GM11168 (cell line): ENCODE measurements at regions not wholly inside any gene's neighbourhood (a gene's known extent, or its start where the extent isn't known, plus 50 kb on each side); places are given as distances from the start of the nearest gene placed in this dataset.
"Not testable (repeated sequence)": the region's sequence is repeated elsewhere in the genome, so short reads cannot be mapped to it uniquely, and the experiment has no call there.

Experiments used
- in situ Hi-C: fragments of 300-500 bp; cut with MboI; formaldehyde crosslinking; loops from one replicate; pipeline ENCODE4 v1.12.0; 2022; ENCODE audit warnings: low sequenced_read_pairs; ENCODE audit not compliant: unreplicated experiment

- in situ Hi-C loops, result no loop called here
Measured at GRCh38 chr2:147017951-147018645, 826.7 kb upstream of the ACVR2A start.

DNA sequence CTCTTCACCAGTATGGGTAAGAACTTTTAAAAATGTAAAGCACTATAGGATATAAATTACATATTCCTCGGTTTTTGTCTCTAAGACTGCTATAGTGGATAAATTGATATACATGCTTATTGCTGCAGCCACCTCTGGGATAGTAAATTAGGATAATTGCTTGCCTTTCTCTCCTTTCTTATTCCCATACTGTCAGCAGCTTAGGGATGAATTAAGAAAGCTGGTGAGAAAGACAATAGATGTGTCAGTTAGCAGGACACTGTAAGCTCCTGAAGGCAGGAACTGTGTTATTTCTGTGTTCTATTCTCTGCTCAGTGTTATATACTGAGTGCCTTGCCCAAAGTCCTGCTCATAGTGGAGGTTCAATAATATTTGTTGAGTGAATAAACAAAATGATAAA, 828.6 kb upstream of the ACVR2A start:
- in situ Hi-C loops, result no loop called here

GRCh38 chr2:147015591-147015990, 829.2 kb upstream of the ACVR2A start:
- in situ Hi-C loops, result no loop called here

DNA sequence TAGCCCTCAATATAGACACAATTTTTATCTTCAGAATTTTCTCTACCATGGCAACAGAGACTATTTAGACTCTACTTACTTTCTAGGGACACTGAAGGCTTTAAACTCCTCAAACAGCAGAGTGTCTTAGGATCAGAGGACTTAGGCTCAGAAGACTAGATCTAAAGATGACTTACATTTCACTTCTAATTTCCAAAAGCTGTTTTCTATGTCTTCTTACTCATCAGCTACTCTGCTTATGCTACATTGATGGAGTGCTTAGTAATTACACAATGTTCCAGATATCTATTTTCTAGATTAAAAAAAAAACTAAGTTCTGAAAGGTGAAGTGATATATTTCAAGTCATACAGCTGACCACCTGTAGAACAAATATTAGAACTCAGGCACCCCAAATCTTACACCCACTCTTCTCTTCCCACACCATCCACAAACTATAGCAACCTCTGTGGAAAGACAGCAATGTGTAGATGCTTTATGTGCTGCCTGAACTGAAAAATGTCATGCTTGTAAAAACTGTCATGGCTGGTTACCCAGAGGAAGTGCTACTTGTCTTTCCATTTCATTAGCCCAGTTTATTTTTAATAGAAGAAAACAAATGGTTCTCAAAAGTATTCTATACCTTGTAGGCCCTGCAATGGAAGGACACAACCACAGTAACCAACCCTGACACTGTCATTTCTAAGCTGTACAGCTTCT, 831.0 kb upstream of the ACVR2A start:
- in situ Hi-C loops, result no loop called here

DNA sequence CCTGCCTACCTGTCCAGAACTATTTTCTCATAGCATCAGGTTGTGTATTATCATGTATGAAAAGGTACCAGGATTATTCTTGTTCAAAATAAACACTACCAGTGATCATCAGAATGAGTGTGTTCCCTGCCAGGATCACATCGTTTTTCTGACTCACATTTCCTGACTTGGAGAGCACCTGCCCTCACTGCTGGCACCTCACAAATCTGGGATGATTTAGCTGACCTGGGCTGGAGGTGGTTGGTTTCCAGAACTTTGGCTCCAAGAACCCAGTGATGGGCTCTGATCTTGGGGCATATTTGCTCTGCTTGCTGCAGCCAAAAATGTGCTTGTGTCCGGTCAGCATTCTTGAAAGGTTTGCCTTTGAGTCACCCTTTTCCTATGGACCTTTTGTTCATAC, 836.3 kb upstream of the ACVR2A start:
- in situ Hi-C loops, result no loop called here

- in situ Hi-C loops, result no loop called here
Measured at GRCh38 chr2:147006736-147007141, 838.1 kb upstream of the ACVR2A start.

DNA sequence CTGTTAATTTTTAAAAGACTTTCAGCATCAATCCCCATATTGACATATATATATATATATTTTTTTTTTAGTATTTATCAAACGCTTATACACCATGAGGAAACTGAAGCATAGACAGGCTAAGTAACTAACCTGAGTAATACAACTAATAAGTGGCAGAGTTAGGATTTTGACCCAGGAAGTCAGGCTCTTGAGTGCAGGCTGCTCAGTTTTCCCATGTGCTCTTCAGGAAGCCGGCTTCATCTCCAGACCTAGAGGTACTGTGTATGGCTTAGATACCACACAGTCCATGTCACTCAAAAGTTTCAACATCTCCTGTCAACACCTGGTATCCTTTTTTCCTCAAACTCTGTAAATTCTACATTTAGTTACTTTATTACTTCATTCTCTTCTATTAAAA, 841.7 kb upstream of the ACVR2A start:
- in situ Hi-C loops, result no loop called here

DNA sequence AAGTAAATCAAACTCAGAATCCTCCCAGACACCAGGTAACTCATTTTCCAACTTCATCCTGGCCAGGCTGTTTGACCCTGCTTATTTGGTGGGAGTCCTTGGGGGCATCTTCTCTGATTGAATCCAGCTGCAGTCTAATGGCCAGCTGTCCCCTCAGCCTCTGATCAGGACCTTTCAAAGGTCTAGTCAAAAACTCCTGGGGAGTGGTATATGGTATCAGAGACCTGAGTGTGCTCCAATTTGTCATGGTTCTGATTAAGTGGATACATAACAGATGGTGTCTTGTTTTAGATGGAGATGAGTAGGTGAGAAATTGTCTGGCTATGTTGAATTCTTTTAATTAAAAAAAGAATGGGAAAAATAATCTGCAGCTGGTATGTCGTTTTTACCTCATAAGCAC, 842.6 kb upstream of the ACVR2A start:
- in situ Hi-C loops, result no loop called here

DNA sequence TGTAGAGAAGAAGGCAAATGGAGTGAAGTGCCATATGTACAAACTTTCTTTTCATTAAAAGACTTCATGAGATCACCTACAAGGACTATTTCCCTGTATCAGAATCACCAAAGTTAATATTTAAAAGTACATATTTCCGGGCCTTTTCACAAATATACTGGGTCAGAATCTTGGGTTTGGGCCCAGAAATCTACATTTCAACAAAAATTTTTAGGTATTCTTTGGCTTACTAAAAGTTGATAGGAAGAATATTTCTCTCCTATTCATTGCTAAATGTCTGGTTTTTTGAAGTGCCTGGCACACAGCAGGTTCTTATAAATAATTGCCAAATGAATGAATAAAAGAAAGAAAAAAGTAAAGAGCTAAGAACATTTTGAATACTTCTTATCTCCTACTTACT, 843.8 kb upstream of the ACVR2A start:
- in situ Hi-C loops, result no loop called here

GRCh38 chr2:147000151-147000550, 844.7 kb upstream of the ACVR2A start:
- in situ Hi-C loops, result not testable (repeated sequence)

DNA sequence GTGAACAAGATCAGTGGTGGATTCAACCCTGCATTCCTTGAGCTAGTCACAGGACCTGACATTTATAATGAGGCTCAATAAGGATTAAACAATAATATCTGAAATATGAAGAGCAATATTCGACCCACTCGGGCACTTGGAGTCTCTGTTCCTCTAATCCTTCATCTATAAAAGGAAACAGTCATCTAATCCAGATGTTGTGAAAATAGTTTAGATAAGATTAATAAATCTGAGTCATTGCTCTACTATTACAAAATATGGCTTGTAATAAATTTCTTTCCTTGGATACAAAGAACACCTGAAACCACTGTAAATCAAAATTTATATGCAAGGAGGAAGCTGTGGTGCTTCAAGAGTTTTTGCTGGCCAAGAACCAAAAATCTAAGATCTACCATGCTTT, 846.9 kb upstream of the ACVR2A start:
- in situ Hi-C loops, result no loop called here

DNA sequence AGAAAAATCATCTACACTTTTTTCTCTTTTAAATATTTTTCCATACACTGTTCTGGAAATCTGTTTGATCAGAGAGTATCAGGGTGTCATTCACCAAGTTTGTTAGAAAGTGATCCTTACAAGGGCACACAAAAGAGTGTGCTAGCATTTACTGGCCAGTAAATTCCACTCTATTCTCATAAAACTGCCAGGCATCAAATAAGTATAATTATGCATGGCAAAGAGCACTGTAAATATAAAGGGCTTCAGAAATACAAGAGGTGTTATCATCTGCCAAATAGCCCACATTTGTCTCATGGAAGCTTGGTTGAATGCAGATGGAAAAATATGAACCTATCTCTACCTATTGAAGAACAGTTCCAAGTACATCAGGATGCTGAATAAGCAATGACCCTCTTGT, 847.3 kb upstream of the ACVR2A start:
- in situ Hi-C loops, result no loop called here

DNA sequence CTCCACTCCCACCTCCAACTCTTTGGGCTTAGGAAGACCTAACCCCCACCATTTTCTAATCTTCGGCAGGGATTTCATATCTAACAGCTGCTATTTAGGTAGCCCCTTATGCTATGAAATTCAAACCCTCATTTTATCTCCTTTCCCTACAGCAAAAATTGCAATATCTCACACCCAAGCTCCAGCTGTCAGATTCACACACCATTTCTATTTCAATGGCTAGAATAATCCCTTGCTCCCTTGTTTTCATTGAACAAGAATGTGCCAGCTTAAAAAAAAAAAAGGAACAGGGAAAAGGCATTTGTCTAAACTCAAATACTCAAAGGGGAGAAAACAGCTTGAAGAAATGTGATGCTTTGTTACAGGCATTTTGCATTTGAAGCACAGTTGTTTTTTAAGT, 850.6 kb upstream of the ACVR2A start:
- in situ Hi-C loops, result no loop called here

- in situ Hi-C loops, result no loop called here
Measured at GRCh38 chr2:146992466-146992865, 852.4 kb upstream of the ACVR2A start.

DNA sequence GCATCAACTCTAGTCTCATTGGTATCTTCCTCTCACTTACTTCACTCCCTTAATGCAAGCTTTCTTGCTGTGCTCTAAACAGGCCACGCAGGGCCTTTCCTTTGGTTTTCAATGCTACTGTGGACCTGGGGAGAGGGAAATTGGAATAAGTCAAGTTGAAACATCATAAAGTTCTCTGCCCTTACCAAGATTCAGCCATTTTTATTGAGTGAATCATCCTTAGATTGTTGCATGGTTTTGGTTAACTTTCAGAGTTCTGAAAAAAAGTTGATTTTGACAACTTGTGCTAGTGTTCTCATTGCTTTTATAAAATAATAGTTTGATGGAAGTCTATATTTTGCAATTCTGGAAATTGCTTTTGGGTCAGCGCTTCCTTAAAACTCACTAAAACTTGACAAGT, 852.8 kb upstream of the ACVR2A start:
- in situ Hi-C loops, result no loop called here

DNA sequence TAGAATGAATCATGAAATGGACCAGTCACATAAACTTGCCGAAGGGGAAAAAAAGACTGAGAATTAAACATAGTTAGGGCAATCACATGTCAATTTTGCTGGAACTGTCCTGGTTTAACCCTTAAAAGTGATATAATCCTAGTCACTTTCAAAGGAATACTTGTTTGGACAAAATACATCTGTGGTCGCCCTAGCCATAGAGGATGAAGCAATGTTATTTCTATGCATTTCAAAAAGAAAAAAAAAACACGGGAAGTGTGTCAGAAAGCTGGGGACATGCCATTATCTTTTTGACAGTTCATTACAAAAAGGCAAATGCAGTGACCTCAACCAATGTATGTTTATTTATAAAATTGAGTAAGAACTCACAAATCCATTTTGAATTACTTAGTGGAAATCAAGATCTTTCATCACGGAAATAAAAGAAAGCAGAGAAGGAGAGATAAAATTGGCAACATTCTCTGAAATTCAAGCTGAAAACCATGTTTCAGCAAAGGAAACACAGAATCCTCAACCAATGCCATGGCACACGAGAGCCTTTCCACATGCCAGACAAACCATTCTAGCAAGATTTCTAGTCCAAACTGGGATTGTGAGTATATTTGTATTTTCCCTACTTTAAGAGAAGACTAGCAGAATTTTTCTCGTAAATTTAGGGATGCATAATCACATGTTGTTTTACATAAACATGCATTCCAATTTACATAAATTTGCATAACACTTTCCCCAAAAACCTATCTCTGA, 854.3 kb upstream of the ACVR2A start:
- in situ Hi-C loops, result no loop called here

DNA sequence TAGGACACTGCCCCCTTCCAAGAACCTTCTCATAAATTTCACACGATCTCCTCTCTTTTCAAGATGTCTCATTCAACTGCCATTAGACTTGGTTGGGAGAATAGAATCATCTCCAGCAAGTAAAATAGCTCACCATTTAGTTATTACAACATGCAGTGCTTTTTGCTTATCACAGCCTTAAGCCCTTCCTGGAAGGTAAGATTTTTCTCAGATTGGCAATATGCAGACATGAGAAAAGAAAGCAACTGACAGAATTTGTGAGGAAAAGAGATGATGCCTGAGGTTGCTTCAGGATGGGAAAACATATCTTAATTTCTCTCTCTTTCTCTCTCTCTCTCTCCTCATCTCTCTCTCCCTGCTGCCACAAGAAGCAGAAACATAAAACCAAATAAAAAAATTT, 855.1 kb upstream of the ACVR2A start:
- in situ Hi-C loops, result no loop called here

- in situ Hi-C loops, result no loop called here
Measured at GRCh38 chr2:146987996-146988395, 856.8 kb upstream of the ACVR2A start.

- in situ Hi-C loops, result no loop called here
Measured at GRCh38 chr2:146986161-146986560, 858.7 kb upstream of the ACVR2A start.

GRCh38 chr2:146985753-146986152, 859.1 kb upstream of the ACVR2A start:
- in situ Hi-C loops, result no loop called here

- in situ Hi-C loops, result no loop called here
Measured at GRCh38 chr2:146984014-146984413, 860.8 kb upstream of the ACVR2A start.
